ENCODE measurements at regions not wholly inside any gene's neighbourhood (a gene's known extent, or its start where the extent isn't known, plus 50 kb on each side); places are given as distances from the start of the nearest gene placed in this dataset.

DNA sequence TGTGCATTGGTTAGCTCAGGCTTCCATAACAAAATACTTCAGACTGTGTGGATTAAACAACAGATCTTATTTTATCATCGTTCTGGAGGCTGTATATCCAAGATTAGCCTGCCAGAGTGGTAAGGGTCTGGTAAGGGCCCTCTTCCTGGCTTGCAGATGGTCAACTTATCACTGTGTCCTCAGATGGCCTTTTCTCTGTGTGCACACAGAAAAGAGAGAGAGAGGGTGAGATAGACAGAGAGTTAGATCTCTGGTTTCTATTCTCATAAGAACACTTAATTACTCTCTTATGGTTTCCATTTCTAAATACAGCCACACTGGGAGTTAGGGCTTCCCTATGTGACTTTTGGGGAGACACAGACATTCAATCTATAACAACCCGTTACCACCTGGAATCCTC lies 1003.5 kb downstream of the TSN start:
- no peak for TF ChIP-seq SMARCA4 (IDR thresholded peaks at IDR 0.05)
- TF ChIP-seq ZSCAN29 (IDR thresholded peaks at IDR 0.05) = no peak
- TF ChIP-seq EZH2 (IDR thresholded peaks at IDR 0.05; ENCODE audit: borderline replicate concordance, low read depth, low read length) = no peak
- TF ChIP-seq PRMT5 (CRISPR knock-in tag; IDR thresholded peaks at IDR 0.05) = no peak
- no peak for TF ChIP-seq FOXJ3 (CRISPR knock-in tag; IDR thresholded peaks at IDR 0.05)
- TF ChIP-seq CTCF (IDR thresholded peaks at IDR 0.05 in 2 of 3, conservative IDR thresholded peaks at IDR 0.05 in 1 of 3; ENCODE audit: insufficient read depth in 2 of 3, low read depth in 1 of 3, low read length in 3 of 3) = no peak
